ENCODE measurements at regions not wholly inside any gene's neighbourhood (a gene's known extent, or its start where the extent isn't known, plus 50 kb on each side); places are given as distances from the start of the nearest gene placed in this dataset.

DNA sequence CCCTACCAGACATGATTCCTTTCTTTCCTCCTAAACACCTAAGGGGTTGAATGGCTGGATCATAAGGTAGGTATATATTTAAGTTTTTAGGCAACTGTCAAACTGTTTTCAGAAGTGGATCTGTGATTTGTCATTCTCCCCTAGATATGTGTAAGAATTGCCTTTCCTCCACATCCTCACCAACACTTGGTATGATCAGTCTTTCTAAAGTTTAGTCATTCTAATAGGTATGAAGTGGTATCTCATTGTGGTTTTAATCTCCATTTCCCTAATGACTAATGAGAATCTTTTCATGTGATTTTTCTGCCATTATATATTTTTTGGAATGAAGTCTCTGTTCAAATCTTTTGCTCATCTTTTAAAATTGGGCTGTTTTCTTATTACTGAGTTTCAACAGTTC is 122.1 kb downstream of the TFCP2L1 start:
- no peak overlapping the region for H3K4me3 ChIP-seq (ENCODE audit: insufficient read depth, low read depth, low read length)
- TF ChIP-seq, protein P1, sequence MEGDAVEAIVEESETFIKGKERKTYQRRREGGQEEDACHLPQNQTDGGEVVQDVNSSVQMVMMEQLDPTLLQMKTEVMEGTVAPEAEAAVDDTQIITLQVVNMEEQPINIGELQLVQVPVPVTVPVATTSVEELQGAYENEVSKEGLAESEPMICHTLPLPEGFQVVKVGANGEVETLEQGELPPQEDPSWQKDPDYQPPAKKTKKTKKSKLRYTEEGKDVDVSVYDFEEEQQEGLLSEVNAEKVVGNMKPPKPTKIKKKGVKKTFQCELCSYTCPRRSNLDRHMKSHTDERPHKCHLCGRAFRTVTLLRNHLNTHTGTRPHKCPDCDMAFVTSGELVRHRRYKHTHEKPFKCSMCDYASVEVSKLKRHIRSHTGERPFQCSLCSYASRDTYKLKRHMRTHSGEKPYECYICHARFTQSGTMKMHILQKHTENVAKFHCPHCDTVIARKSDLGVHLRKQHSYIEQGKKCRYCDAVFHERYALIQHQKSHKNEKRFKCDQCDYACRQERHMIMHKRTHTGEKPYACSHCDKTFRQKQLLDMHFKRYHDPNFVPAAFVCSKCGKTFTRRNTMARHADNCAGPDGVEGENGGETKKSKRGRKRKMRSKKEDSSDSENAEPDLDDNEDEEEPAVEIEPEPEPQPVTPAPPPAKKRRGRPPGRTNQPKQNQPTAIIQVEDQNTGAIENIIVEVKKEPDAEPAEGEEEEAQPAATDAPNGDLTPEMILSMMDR (IDR thresholded peaks at IDR 0.05; ENCODE audit: insufficient read depth, low read depth, low read length) = no peak
- no peaks in the 10 kb centered on the region for H3K79me2 ChIP-seq (ENCODE audit: insufficient read depth, low read length)
- H3K4me1 ChIP-seq (ENCODE audit: insufficient read depth, low read length) = no peaks in the 10 kb centered on the region
- Mint-ChIP-seq H3K27me3 (ENCODE audit: low read depth, unreplicated experiment) (peaks cover 15% of the 10 kb centered on the region), H3K4me1 (ENCODE audit: low read depth, unreplicated experiment) (no peaks in the 10 kb centered on the region), H3K9me3 (ENCODE audit: unreplicated experiment) (peaks cover 16% of the 10 kb centered on the region), H3K4me3 (ENCODE audit: unreplicated experiment) (no peak overlapping the region), H3K36me3 (ENCODE audit: low read depth, unreplicated experiment) (no peaks in the 10 kb centered on the region), H3K27ac (ENCODE audit: unreplicated experiment) (no peak overlapping the region)
- H4K20me1 ChIP-seq (ENCODE audit: insufficient read depth, low read length) = no peaks in the 10 kb centered on the region
- no peak overlapping the region for H3K9ac ChIP-seq (ENCODE audit: low read length)
- DNase-seq (ENCODE audit: low read depth) = no peak
- no peak overlapping the region for H3K27ac ChIP-seq (ENCODE audit: low read depth, low read length)
- no peak overlapping the region for H2AFZ ChIP-seq (ENCODE audit: low read depth, low read length)
- no peaks in the 10 kb centered on the region for H3K36me3 ChIP-seq (ENCODE audit: insufficient read depth, low read length)
- no peak overlapping the region for H3K4me2 ChIP-seq (ENCODE audit: low read length)
- no peak for FAIRE-seq
- H3K9me3 ChIP-seq (ENCODE audit: insufficient read depth, low read depth, low read length) = peaks cover 7% of the 10 kb centered on the region
- H3K27me3 ChIP-seq (ENCODE audit: insufficient read depth, low read length) = peaks cover 4% of the 10 kb centered on the region

DNA sequence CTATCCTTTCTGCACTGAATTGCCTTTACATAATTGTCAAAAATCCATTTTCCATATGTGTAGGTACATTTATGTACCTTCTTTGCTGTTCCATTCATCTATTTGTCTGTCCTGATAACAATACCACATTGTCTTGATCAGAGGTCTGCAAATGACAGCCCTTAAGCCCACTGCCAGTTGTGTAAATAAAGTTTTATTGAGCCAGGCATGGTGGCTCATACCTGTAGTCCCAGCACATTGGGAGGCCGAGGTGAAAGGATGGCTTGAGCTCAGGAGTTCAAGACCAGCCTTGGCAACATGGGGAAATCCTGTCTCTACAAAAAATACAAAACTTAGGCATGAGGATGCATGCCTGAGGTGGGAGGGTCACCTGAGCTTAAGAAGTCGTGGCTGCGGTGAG is 121.0 kb downstream of the TFCP2L1 start:
- Histone ChIP-seq H3K36me3 (ENCODE audit: insufficient read depth, low read length) (no peaks in the 10 kb centered on the region), H3K4me3 (ENCODE audit: insufficient read depth, low read depth, low read length) (no peak overlapping the region), H3K4me1 (ENCODE audit: insufficient read depth, low read length) (no peaks in the 10 kb centered on the region), H4K20me1 (ENCODE audit: insufficient read depth, low read length) (no peaks in the 10 kb centered on the region), H3K9ac (ENCODE audit: low read length) (no peak overlapping the region), H3K27ac (ENCODE audit: low read depth, low read length) (no peak overlapping the region), H3K79me2 (ENCODE audit: insufficient read depth, low read length) (no peaks in the 10 kb centered on the region), H3K27me3 (ENCODE audit: insufficient read depth, low read length) (peaks cover 4% of the 10 kb centered on the region), H2AFZ (ENCODE audit: low read depth, low read length) (no peak overlapping the region), H3K9me3 (ENCODE audit: insufficient read depth, low read depth, low read length) (peaks cover 5% of the 10 kb centered on the region), H3K4me2 (ENCODE audit: low read length) (no peak overlapping the region)
- FAIRE-seq (no peak), DNase-seq (ENCODE audit: low read depth) (no peak)
- no peak overlapping the region for H3K27ac Mint-ChIP-seq (ENCODE audit: unreplicated experiment)
- no peaks in the 10 kb centered on the region for H3K4me1 Mint-ChIP-seq (ENCODE audit: low read depth, unreplicated experiment)
- TF ChIP-seq, protein P1 (IDR thresholded peaks at IDR 0.05; ENCODE audit: insufficient read depth, low read depth, low read length) = no peak
- TF ChIP-seq EZH2 (IDR thresholded peaks at IDR 0.05; ENCODE audit: insufficient read depth, low read length) = no peak
- no peak overlapping the region for H3K4me3 Mint-ChIP-seq (ENCODE audit: unreplicated experiment)
- peaks cover 6% of the 10 kb centered on the region for H3K9me3 Mint-ChIP-seq (ENCODE audit: unreplicated experiment)
- H3K36me3 Mint-ChIP-seq (ENCODE audit: low read depth, unreplicated experiment) = no peaks in the 10 kb centered on the region
- H3K27me3 Mint-ChIP-seq (ENCODE audit: low read depth, unreplicated experiment) = peaks cover 13% of the 10 kb centered on the region

DNA sequence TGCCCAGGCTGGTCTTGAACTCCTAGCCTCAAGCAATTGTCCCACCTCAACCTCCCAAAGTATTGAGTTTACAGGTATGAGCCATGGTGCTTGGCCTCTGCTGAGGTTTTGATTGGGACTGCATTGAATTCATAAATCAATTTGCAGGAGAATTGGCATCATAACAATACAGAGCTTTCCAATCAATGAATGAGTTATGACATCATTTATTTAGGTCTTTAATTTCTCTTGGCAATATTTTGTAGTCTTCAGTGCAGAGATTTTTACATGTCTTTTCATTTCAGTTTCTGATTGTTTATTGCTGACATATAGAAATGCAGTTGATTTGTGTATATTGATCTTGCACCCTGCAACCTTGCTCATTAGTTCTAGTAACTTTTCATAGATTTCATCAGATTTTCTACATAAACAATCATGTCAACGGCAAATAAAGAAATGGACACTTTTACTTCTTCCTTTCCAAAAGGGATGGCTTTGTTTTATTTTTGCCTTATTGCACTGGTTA is 119.9 kb downstream of the TFCP2L1 start:
- no peaks in the 10 kb centered on the region for H3K4me1 Mint-ChIP-seq (ENCODE audit: low read depth, unreplicated experiment)
- H3K4me3 Mint-ChIP-seq (ENCODE audit: unreplicated experiment) = no peak overlapping the region
- H3K27me3 Mint-ChIP-seq (ENCODE audit: low read depth, unreplicated experiment) = peaks cover 12% of the 10 kb centered on the region
- Histone ChIP-seq H3K79me2 (ENCODE audit: insufficient read depth, low read length) (no peaks in the 10 kb centered on the region), H3K27ac (ENCODE audit: low read depth, low read length) (no peak overlapping the region), H3K27me3 (ENCODE audit: insufficient read depth, low read length) (peaks cover 4% of the 10 kb centered on the region), H3K9ac (ENCODE audit: low read length) (no peak overlapping the region), H2AFZ (ENCODE audit: low read depth, low read length) (no peak overlapping the region), H3K4me2 (ENCODE audit: low read length) (no peak overlapping the region), H4K20me1 (ENCODE audit: insufficient read depth, low read length) (no peaks in the 10 kb centered on the region), H3K4me1 (ENCODE audit: insufficient read depth, low read length) (no peaks in the 10 kb centered on the region), H3K36me3 (ENCODE audit: insufficient read depth, low read length) (no peaks in the 10 kb centered on the region), H3K4me3 (ENCODE audit: insufficient read depth, low read depth, low read length) (no peak overlapping the region), H3K9me3 (ENCODE audit: insufficient read depth, low read depth, low read length) (peaks cover 5% of the 10 kb centered on the region)
- H3K9me3 Mint-ChIP-seq (ENCODE audit: unreplicated experiment) = peaks cover 4% of the 10 kb centered on the region
- no peak overlapping the region for H3K27ac Mint-ChIP-seq (ENCODE audit: unreplicated experiment)
- no peaks in the 10 kb centered on the region for H3K36me3 Mint-ChIP-seq (ENCODE audit: low read depth, unreplicated experiment)
- FAIRE-seq = no peak
- TF ChIP-seq EZH2 (IDR thresholded peaks at IDR 0.05; ENCODE audit: insufficient read depth, low read length) = no peak
- TF ChIP-seq, protein P1 (IDR thresholded peaks at IDR 0.05; ENCODE audit: insufficient read depth, low read depth, low read length) = no peak
- no peak for DNase-seq (ENCODE audit: low read depth)
